ENCODE measurements at regions not wholly inside any gene's neighbourhood (a gene's known extent, or its start where the extent isn't known, plus 50 kb on each side); places are given as distances from the start of the nearest gene placed in this dataset.

DNA sequence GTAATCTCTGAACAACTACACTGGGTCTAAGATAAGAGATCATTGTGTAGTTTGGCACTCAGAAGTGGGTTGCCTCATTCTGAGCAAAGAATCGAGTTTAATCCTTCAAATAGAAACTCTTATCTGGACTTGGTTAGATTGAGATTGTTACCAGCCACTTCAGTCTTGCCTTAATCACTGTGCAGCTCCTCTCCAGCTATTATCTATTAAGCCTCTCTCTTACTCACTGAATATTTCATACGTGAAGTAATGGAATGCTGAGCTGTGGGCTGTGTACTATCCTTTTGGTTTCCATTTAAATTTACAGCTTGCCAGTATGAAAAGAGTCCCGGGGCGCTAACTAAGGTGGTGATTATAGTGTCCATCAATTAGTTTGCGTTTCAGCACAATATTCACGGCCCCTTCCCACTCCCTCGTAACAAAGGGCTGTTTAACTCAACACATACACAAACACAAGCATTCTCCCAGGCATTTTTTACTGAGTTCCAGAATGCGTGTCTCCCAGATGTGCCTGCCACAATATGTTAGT lies 65.7 kb upstream of the NCKAP5 start:
- no peak overlapping the region for H3K27ac ChIP-seq (ENCODE audit: insufficient read depth, low read length)
- no peaks in the 10 kb centered on the region for H3K9me3 ChIP-seq (ENCODE audit: control insufficient read depth, insufficient read depth, low read length)
- H2BK15ac ChIP-seq (ENCODE audit: low read depth, low read length) = no peak overlapping the region; the same call in 2 of the 3 replicates
- H3K56ac ChIP-seq (ENCODE audit: extremely low read depth, insufficient read depth, low read length) = no peak overlapping the region
- no CpG with 5 or more reads among the region's 8 CpGs for WGBS, 2 experiments (ENCODE audit: extremely low coverage in 2 of 2, insufficient read length in 1 of 2)
- 0 out of 2 replicates have a peak overlapping the region, but pooled peaks have one; percentile 12 for H3K4ac ChIP-seq (ENCODE audit: low read depth, low read length)
- peaks cover 5% of the 10 kb centered on the region for H3K4me1 ChIP-seq (ENCODE audit: control insufficient read depth, insufficient read depth, low read length)
- no peaks in the 10 kb centered on the region for H4K20me1 ChIP-seq (ENCODE audit: insufficient read depth, low read length)
- ChIA-PET POLR2A (ENCODE audit: unreplicated experiment) (no interaction called here), CTCF (no interaction called here)
- H4K8ac ChIP-seq (ENCODE audit: low read depth in 2 of 2, low read length in 2 of 2) = peak overlapping the region in 1 of 2 experiments; percentile 57; a peak in 2 of 4 replicates
- peak overlapping the region; percentile 5 for H2AK9ac ChIP-seq (replicated peaks; ENCODE audit: low read depth, low read length, poor library complexity)
- intact Hi-C loops (cut with micrococcal nuclease) = no loop called here
- no peak overlapping the region for H2AK5ac ChIP-seq (ENCODE audit: low read depth, low read length)
- no peak overlapping the region for H2AFZ ChIP-seq (replicated peaks; ENCODE audit: low read length, poor library complexity)
- no peak overlapping the region for H3K9ac ChIP-seq (ENCODE audit: low read depth, low read length)
- peak overlapping the region; percentile 70 for H3K4me2 ChIP-seq (ENCODE audit: low read depth, low read length)
- H2BK120ac ChIP-seq (ENCODE audit: low read depth, low read length) = 0 out of 2 replicates have a peak overlapping the region, but pooled peaks have one; percentile 4
- H4K5ac ChIP-seq (ENCODE audit: low read depth, low read length) = 0 out of 2 replicates have a peak overlapping the region, but pooled peaks have one; percentile 22
- no peak overlapping the region for H4K91ac ChIP-seq (ENCODE audit: insufficient read depth, low read depth, low read length)
- no peak overlapping the region for H3K4me3 ChIP-seq (ENCODE audit: insufficient read depth, low read depth, low read length)
- H3K79me1 ChIP-seq (ENCODE audit: low read depth in 1 of 2, low read length in 2 of 2) = no peaks in the 10 kb centered on the region
- DNase-seq (peak; percentile 84), ATAC-seq (ENCODE audit: low read depth) (peak; percentile 98)
- dilution Hi-C loops (cut with HindIII; ENCODE audit: low sequenced_read_pairs, unreplicated experiment) = no loop called here
- 0 out of 2 replicates have a peak overlapping the region, but pooled peaks have one; percentile 10 for H3K14ac ChIP-seq (replicated peaks; ENCODE audit: low read depth, low read length)
- in situ Hi-C loops (cut with MboI; ENCODE audit: low sequenced_read_pairs) = no loop called here
- peak overlapping the region; percentile 26; the same call in 1 of the 2 replicates for H3K18ac ChIP-seq (ENCODE audit: low read depth, low read length)
- no peaks in the 10 kb centered on the region for H3K36me3 ChIP-seq (ENCODE audit: control insufficient read depth, insufficient read depth, low read length)
- no peaks in the 10 kb centered on the region for H3K27me3 ChIP-seq (ENCODE audit: control insufficient read depth, insufficient read depth, low read length)
- TF ChIP-seq SMC3 (IDR thresholded peaks at IDR 0.05; ENCODE audit: low read depth, low read length) (no peak), CEBPB (IDR thresholded peaks at IDR 0.05; ENCODE audit: low read depth, low read length) (peak; percentile 61)
- no TSS peak for BruUV-seq (replicated peaks)
- H3K23ac ChIP-seq (ENCODE audit: low read depth, low read length) = no peak overlapping the region
- no peaks in the 10 kb centered on the region for H3K9me1 ChIP-seq (ENCODE audit: insufficient read depth, low read length)
- peak overlapping the region; percentile 55; the same call in 1 of the 2 replicates for H2BK20ac ChIP-seq (ENCODE audit: low read depth, low read length)
- no peak overlapping the region for H2BK5ac ChIP-seq (ENCODE audit: low read depth, low read length, poor library complexity, severe bottlenecking)
